ENCODE measurements at regions not wholly inside any gene's neighbourhood (a gene's known extent, or its start where the extent isn't known, plus 50 kb on each side); places are given as distances from the start of the nearest gene placed in this dataset.
"Not testable (repeated sequence)": the region's sequence is repeated elsewhere in the genome, so short reads cannot be mapped to it uniquely, and the experiment has no call there.

DNA sequence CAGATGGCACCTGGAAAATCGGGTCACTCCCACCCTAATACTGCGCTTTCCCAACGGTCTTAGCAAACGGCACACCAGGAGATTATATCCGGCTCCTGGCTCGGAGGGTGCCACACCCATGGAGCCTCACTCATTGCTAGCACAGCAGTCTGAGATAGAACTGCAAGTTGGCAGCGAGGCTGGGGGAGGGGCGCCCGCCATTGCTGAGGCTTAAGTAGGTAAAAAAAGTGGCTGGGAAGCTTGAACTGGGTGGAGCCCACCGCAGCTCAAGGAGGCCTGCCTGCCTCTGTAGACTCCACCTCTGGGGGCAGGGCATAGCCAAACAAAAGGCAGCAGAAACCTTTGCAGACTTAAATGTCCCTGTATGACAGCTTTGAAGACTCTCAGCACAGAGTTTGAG, 189.6 kb upstream of the GPR149 start:
- TF ChIP-seq, protein P1, sequence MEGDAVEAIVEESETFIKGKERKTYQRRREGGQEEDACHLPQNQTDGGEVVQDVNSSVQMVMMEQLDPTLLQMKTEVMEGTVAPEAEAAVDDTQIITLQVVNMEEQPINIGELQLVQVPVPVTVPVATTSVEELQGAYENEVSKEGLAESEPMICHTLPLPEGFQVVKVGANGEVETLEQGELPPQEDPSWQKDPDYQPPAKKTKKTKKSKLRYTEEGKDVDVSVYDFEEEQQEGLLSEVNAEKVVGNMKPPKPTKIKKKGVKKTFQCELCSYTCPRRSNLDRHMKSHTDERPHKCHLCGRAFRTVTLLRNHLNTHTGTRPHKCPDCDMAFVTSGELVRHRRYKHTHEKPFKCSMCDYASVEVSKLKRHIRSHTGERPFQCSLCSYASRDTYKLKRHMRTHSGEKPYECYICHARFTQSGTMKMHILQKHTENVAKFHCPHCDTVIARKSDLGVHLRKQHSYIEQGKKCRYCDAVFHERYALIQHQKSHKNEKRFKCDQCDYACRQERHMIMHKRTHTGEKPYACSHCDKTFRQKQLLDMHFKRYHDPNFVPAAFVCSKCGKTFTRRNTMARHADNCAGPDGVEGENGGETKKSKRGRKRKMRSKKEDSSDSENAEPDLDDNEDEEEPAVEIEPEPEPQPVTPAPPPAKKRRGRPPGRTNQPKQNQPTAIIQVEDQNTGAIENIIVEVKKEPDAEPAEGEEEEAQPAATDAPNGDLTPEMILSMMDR (IDR thresholded peaks at IDR 0.05; ENCODE audit: low read depth, low read length) = not testable (repeated sequence)
- TF ChIP-seq EZH2phosphoT487 (IDR thresholded peaks at IDR 0.05; ENCODE audit: low read depth) = not testable (repeated sequence)
